ENCODE measurements at regions not wholly inside any gene's neighbourhood (a gene's known extent, or its start where the extent isn't known, plus 50 kb on each side); places are given as distances from the start of the nearest gene placed in this dataset.

DNA sequence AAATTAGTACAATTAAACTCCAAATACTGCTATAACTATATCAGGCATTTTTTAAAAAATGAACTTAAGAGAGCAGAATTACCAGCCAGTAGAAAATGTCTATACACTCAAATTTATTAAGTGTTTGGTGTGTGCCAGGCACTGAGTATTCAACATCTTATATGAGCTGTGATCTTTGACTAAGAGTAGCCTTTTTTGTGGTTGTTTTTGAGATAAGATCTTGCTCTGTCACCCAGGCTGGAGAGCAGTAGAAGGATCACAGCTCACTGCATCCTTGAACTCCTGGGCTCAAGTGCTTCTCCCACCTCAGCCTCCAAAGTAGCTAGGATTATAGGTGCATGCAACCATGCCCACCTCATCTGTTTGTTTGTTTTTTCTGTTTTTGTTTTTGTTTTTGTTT lies 102.5 kb upstream of the CELF2 start:
- DNase-seq: no peak

- DNase-seq: no peak
Observed at GRCh38 chr10:10917031-10917430, 100.6 kb upstream of the CELF2 start.

- no peak for DNase-seq
Observed at GRCh38 chr10:10919976-10920375, 97.7 kb upstream of the CELF2 start.

DNA sequence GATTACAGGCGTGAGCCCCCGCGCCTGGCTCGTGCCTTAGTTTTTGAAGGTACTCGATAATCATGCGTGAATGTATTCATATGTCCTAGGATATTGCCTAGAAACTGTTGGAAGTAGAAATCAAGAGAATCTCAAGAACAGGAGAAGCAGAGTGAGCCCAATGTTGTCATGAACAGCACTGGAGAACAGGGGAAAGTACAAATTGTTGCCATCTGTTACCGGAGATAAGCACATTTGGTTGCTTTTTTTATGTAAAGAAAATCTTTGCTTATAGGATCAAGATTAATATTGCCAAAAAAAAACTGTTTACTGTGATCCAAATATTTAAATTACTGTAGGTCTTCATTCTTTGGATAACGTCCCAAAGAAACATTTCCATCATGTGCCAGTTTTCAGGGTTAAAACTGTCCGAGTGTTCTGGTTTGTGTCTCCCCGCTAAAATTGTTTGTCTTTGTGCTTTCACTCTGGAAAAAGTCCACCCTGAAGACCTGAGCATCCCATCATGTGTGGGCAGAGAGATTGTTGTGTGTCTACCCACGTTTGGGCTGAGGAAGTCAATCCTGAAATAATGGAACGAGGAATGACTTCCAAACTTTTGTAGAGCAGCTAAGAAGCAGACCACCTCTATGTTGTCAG lies 95.7 kb upstream of the CELF2 start:
- no peak for DNase-seq

DNA sequence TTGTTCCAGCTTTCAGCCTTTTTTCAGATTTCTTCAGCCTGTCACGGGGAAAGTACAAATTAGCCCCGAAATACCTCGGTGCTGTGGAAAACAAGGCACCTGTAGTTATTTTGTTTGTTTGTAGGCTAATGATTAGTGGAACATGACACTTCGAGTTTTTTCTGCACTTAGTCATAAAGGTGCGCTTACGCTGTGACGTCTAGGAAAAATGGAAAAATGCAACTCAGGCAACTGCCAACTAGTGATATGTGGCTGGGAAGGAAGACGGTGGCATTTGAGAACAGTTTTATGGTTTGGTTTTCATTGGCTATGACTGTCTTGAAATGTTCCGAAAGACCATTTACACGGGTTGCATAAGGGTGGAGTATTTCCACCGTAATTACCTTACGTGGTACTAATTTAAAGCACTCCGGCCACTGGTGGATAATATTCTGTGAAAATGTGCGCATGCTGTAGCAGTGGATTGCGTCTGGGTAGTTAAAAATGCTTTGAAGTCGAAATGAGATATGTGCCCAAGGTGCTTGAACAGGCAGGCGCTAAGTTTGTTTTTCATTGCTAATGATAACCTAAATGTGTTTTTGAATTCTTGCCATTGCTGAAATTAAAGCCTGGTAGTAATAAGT lies 94.5 kb upstream of the CELF2 start:
- no peak for DNase-seq

DNA sequence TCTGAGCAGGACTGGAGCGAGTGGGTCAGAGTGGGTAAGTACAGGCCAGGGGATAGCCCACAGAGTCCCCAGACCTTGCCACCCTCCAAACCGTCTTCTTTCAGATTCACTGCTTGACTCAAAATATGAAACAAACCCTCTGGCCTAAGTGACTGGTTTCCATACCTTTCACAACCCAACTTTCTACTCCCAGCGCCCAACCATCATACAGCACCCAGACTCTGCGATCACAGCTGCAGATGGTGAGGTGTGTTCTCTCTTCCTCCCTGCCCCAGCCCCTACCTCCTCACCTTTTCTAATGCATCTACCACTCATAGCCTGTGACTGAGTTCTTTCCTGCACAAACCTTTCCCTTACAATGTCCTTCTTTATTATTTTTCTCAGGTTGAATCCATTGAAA lies 92.0 kb upstream of the CELF2 start:
- no peak for DNase-seq

DNA sequence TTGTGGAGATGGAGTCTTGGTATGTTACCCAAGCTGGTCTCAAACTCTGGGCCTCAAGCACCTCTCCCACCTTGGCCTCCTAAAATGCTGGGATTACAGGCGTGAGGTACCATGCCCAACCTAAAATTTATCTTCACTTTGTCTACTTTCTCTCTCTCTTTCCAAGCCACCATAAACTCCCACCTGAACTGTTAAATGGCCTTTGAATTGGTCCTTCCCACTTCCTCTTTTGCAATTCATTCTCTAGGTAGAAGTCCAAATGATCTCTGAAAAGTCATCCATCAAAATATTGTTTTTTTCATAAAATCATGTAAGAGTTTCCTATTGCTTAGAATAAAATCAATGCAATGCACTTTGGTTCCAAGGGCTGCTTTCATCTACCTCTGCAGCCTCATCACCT lies 90.1 kb upstream of the CELF2 start:
- DNase-seq: no peak

DNA sequence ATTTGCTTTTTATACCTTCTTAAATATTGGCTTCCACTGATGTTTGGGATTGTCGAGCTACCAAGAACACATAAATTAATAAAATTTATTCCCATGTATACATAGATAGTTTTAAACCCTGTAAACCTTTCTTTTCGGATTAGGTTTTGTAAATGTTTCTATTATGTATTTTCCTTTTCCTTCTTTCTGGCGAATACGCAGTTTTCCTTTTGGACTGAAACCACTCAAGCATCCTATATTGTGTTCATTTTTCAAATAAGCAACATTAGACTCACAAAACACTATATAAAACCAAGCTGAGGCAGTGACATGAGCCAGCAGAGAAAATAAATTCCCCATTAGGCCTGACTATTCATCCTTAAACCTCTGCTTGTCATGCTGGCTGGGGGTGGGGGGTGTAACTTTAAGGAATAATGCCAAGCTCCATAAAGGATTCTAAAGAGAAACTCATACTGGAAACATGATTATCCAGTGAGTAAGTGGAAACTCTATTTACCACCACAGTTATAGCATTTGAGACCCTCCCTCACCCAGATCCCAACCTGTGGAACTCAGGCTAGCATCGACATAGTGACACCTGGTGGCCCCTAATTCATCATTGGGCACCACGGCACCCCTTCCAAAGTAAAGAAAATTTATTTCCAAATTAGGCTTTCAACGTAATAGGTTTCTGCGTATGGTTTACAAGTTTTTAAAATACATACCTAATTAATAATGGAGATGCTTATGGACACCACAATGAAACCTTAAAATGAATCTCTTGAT lies 86.5 kb upstream of the CELF2 start:
- no peak for DNase-seq

DNA sequence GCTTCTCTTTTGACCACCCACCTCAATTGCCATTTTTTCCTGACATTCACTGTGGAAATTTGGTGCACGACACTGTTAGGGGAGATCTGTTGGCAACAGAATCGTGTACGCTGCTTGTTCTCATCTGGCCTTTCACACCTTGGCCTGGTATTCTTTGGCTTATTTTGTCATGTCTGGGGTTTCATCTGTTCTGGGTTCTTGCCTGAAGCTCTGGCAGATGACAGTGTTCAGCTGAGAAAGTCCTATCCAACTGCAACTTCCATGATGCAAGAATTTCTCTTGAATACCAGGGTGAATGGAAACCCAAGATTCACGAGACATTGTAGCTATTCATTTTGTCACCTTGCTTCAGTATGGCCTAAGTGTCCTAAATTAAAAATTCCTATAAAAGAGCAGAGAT lies 82.6 kb upstream of the CELF2 start:
- no peak for DNase-seq

DNA sequence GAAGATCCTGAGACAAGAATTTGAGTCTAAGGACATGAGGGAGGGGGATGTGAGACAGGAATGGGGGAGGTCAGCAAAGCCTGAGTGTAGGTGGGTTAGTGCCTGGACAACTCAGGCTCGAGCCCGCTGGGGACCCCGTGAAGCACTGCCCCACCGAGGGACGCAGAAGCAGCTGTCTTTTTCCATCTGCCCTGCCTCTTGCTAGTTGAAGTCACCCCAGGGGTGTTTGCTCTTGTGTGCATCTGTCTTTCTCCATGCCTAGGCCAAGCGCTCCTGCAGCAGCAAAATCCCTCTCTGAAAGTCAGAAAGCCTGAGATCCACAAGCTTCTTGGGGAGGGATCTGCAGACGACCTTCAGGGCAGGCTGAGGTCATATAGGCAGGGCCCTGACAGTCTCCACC lies 79.0 kb upstream of the CELF2 start:
- no peak for DNase-seq

GRCh38 chr10:10941127-10941730 lies 76.4 kb upstream of the CELF2 start:
- DNase-seq: no peak

DNA sequence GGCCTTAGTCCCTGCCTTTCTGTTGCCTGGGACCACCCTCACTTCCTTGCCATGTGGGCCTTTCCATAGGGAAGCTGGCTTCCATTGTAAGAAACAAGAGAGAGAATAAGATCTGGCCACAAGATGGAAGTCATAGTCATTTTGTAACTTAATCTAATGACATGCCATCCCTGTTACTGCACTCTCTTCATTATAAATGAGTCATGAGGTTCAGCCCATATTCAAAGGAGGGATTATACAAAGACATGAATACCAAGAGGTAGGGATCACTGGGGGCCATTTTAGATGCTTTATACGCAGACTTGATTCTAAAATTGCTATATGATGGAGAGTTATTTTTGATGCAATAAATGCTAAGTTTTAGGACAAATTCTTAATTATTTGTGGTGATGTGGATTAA lies 75.2 kb upstream of the CELF2 start:
- no peak for DNase-seq

GRCh38 chr10:10946081-10946480 lies 71.6 kb upstream of the CELF2 start:
- DNase-seq: no peak

DNA sequence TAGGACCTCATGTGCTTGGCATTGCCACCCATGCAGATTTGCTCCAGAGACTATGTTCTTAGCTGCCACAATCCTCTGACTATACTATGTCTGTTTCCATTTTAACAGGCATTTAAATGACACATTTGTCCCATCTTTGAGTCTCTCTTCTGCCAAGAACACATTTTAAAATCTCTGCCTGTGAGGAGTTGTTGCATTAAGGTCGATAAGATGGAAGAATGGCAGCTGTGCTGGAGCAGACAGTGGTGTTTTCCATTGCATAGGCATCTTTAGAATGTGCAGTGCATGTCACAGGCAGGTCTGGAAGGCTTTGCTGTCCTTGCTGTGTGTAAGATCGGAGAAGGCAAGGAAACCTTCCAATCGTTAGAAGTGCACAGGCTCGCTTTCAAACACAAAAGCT lies 70.9 kb upstream of the CELF2 start:
- no peak for DNase-seq

- DNase-seq: no peak
Observed at GRCh38 chr10:10951675-10952074, 66.0 kb upstream of the CELF2 start.

DNA sequence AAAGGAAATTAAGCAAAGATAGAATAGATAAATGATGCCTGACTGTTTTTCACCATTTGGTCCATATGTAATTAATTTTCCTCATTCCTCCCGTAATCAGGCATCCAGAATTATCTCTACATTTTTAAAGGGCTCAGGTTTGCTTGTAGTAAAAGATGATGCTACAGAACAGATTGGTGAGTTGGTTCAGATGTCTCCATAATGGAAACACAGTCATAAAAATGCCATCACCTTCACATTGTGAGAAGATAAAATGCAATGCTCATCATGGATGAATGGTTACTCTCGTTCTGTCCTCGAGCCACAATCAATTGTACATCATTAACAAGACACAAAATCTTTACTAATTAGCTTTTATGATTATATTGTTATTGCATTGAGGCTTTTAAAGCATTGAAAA lies 64.9 kb upstream of the CELF2 start:
- no peak for DNase-seq

DNA sequence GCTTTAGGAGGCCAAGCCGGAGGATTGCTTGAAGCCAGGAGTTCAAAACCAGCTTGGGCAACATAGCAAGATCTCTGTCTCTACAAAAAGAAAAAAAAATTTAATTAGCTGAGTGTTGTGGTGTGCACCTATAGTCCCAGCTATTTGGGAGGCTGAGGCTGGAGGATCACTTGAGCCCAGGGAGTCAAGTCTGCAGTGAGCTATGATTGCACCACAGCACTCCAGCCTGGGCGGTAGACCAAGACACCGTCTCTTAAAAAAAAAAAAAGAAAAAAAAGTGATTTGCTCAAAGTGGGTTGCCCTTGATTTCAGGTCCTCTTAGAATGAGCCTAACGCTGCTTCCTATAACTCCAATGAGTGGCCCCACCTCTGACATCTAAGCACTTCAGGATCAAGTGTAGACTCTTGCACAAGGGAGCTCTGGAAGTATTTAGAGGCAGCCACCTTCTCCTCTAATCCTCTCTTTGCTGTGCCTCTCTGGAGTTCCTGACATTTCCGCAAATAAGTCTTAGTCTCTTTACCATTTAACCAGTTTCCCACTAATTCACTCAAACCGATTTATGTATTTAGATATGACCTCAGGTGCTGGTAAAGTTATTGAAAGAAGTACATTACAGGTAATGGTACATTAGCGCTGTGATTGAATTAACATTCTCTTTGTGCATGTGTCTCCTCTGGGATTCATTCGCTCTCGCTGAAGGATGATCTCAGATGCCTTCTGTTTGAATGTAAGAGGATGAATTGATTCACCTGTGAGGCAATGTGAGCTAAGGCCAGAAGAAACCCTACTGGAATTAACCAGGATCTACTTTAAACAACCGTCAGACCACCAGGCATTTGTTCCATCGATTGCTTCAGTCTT lies 60.8 kb upstream of the CELF2 start:
- no peak for DNase-seq

GRCh38 chr10:10958041-10958440 lies 59.6 kb upstream of the CELF2 start:
- DNase-seq: no peak

DNA sequence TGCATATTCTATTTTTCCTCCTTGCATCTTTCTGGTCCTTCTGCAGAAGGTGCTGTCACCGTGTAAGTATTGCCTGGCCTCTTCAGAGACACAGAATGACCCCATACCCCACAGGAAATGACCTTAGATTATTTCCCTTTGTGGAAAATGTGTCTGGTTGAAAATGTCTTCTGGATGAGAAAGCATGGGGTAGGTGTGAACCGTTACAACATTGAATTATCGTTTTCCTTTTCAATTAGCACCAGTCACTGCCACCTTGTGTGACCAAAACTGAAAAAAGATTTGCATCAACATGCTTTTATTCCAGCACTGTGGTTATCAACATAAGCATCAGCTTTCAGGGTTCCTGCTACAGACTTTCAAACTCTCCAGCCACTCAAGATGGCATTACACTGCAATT lies 58.0 kb upstream of the CELF2 start:
- DNase-seq: no peak

GRCh38 chr10:10960534-10960933 lies 57.1 kb upstream of the CELF2 start:
- DNase-seq: no peak

- DNase-seq: no peak
Observed at GRCh38 chr10:10961072-10961471, 56.6 kb upstream of the CELF2 start.

- no peak for DNase-seq
Observed at GRCh38 chr10:10967029-10967428, 50.6 kb upstream of the CELF2 start.

All from activated gamma-delta T cell (primary cell).